ENCODE measurements at regions not wholly inside any gene's neighbourhood (a gene's known extent, or its start where the extent isn't known, plus 50 kb on each side); places are given as distances from the start of the nearest gene placed in this dataset.

DNA sequence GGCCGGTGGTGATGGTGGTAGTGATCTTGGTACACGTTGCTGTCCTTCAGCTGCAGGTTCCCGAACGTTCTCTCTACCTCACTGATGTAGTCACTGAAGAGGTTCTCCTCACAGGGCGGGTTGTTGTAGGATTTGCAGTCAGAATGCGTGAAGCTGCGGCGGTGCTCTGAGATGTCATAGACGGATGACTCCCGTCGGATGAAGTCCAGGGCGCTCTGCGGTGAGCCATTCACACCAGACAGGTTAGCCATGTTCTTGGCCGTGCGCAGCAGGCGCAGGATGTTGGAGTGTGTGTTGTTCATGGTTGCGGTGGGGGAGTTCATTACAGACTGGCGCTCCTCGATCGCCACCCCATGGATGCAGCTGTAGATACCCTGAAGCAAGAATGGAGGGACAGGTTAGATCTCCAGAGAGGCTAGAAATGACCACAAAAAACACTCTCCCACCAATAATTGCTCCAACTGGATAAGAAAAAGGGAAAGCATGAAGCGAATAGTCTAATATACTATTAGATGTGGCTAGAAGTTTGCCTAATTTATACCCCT is 367.8 kb downstream of the EMP1 start:
- TF ChIP-seq, protein P1, sequence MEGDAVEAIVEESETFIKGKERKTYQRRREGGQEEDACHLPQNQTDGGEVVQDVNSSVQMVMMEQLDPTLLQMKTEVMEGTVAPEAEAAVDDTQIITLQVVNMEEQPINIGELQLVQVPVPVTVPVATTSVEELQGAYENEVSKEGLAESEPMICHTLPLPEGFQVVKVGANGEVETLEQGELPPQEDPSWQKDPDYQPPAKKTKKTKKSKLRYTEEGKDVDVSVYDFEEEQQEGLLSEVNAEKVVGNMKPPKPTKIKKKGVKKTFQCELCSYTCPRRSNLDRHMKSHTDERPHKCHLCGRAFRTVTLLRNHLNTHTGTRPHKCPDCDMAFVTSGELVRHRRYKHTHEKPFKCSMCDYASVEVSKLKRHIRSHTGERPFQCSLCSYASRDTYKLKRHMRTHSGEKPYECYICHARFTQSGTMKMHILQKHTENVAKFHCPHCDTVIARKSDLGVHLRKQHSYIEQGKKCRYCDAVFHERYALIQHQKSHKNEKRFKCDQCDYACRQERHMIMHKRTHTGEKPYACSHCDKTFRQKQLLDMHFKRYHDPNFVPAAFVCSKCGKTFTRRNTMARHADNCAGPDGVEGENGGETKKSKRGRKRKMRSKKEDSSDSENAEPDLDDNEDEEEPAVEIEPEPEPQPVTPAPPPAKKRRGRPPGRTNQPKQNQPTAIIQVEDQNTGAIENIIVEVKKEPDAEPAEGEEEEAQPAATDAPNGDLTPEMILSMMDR (conservative IDR thresholded peaks at IDR 0.05; ENCODE audit: low read depth, low read length) = no peak
- H3K4me3 ChIP-seq (ENCODE audit: low read depth, low read length) = no peak overlapping the region
- no peak for DNase-seq (ENCODE audit: low read depth)

DNA sequence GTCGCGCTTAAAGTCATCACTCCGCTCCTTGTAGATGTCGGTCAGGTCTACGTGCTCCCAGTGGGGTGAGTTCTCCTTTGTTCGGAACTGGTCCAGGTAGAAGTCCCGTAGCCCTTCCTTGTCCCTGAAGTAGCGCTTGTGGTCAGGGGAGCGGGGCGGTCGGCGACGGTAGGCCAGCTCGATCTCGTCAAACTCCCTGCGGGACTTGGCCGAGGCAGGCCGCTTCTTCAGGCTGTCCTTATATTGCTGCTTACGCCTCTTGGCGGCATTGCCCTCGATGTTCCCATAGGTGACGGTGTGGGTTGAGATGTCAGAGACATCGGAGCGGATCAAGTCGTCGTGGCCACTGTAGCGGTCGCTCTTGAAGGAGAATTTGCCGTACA is 367.2 kb downstream of the EMP1 start:
- TF ChIP-seq, protein P1 (conservative IDR thresholded peaks at IDR 0.05; ENCODE audit: low read depth, low read length) = no peak
- no peak for DNase-seq (ENCODE audit: low read depth)

DNA sequence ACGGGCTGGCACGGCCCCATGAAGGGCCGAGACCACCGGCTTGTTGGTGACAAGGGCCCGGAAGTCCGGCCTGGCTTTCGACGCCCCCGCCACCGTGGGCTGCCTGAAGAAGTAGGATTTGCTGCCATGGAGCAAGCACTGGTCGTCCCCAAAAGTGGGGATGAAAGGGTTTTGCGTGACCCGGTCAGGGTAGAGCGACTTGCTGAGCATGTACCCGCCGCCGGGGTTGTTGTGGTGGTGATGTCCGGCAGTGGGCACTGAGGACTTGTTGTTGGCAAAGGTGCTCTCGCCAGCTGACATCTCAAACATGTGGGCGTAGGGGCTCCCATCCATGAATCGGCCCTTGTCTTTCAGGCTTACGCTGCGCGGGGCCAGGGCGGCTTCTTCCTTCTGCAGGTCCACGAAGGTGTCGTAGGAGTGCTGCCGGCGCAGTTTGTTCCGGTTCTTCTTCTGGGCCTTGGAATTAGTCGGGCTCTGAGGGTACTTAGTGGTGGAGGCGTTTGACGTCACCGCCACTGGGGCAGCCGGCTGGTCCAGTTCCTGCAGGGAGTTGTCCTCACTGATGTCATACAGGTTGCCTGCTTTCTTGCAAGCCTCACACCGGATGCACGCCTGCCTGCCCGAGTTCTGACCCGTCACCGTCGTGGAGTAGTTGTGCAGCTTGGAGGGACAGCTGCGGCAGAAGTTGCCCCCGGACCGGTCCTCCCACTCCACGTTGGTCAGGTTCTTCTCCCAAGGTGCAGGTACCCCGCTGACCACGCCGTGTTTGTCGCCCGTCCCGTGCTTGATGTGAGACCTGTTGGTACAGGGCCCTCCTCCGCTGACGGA is 366.6 kb downstream of the EMP1 start:
- H3K4me3 ChIP-seq (ENCODE audit: low read depth, low read length) = no peak overlapping the region
- TF ChIP-seq, protein P1 (conservative IDR thresholded peaks at IDR 0.05; ENCODE audit: low read depth, low read length) = no peak
- no peak for DNase-seq (ENCODE audit: low read depth)

More for the DNA sequence above, 367.2 kb downstream of the EMP1 start:
- H3K4me3 ChIP-seq (ENCODE audit: low read depth, low read length) = no peak overlapping the region

DNA sequence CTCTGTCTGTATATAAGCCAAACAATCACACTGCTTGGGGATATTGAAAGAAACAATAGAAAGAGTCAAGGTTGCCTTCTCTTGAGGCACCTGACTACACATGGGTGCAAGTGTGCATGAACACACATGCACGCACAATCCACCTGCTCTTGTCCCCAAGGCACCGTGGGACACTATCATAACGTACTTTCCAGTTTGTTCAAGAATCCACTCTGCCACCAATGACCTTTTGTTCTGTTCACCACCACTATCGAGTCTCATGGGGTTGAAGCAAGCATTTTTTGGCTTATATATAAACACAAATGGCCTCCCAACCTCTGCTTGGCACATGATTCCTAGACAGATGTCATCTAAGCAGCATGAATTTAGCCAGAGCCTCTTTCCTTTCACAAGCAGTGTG is 365.4 kb downstream of the EMP1 start:
- DNase-seq (ENCODE audit: low read depth) = no peak
- TF ChIP-seq, protein P1 (conservative IDR thresholded peaks at IDR 0.05; ENCODE audit: low read depth, low read length) = no peak
- no peak overlapping the region for H3K4me3 ChIP-seq (ENCODE audit: low read depth, low read length)

DNA sequence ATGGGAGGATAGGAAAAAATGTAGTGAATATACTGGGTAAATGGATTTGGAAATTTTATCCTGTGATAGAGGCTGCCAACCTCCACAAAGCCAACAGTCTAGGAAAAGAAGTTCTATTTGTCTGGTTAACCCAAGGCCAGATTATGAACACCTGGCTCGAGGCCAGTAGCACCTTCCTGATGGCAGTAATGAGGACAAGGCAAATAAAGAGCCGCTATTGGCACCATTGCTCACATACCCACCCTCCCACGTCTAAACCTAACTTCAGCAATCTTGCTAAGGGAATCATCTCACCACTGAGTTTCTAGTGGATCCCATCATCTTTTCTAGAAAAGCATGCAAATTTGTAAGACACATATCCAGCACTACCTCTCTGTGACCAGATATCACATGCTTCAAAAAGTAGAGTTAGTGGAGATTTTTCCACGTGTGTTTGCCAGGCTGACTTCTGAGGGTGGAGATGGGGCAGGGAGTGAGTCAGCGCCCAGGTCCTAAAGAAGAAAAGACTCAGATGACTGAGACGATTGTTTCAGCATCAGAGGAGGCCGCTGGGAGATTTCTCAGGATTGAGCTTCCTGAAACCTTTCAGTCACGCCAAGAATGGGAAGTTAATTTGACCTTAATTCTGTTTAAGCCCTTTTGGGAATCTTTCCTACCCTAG is 362.9 kb downstream of the EMP1 start:
- no peak for DNase-seq (ENCODE audit: low read depth)
- TF ChIP-seq, protein P1 (conservative IDR thresholded peaks at IDR 0.05; ENCODE audit: low read depth, low read length) = no peak
- no peak overlapping the region for H3K4me3 ChIP-seq (ENCODE audit: low read depth, low read length)

DNA sequence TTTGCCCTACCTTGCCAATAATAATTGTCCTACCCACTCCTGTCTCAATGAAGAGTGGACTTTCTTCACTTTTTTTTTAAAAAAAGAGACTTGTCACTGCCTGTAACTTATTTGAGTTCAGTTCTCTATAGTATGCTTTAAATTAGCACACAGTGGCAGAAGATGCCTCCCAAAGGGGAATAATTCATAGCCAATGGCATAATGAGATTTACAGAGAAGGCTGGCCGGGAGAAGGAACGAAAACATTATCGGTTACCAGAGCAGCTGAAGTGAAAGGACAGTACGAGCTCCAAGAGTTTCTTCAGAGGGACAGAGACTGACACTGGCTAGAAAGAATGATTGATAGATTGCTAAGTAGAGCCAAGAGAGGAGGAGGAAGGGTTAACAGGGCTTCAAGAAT is 356.3 kb downstream of the EMP1 start:
- TF ChIP-seq, protein P1 (conservative IDR thresholded peaks at IDR 0.05; ENCODE audit: low read depth, low read length) = no peak
- no peak for DNase-seq (ENCODE audit: low read depth)
- no peak overlapping the region for H3K4me3 ChIP-seq (ENCODE audit: low read depth, low read length)

Data from epithelial cell of proximal tubule (primary cell).